HG03025 (cell line): ENCODE measurements at regions not wholly inside any gene's neighbourhood (a gene's known extent, or its start where the extent isn't known, plus 50 kb on each side); places are given as distances from the start of the nearest gene placed in this dataset.

Experiments
- ATAC-seq: cut with Tn5 transposase; IDR thresholded peaks from one replicate; pipeline ENCODE4 v1.9.1; 2021; ENCODE audit warnings: mild to moderate bottlenecking, moderate library complexity; ENCODE audit not compliant: unreplicated experiment, low FRiP score

DNA sequence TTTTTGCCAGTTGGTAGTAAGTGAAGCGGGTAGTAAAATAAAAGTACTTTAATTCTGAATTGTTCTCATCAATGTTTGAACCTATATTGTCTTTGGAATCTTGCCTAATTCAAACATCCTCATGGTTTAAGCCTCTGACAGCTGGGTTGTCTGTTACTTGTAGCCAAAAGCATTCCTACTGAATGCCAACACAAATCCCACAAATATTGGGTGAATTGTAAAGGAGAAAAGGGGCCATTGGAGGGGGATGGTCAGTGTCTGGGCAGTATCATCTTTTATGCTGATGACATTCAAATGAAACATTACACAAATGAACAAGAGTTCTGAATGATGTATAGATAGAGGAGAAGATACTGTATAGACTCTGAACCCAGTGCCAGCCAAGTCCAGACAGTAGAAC is 309.5 kb downstream of the OSTF1 start:
- no peak for ATAC-seq

DNA sequence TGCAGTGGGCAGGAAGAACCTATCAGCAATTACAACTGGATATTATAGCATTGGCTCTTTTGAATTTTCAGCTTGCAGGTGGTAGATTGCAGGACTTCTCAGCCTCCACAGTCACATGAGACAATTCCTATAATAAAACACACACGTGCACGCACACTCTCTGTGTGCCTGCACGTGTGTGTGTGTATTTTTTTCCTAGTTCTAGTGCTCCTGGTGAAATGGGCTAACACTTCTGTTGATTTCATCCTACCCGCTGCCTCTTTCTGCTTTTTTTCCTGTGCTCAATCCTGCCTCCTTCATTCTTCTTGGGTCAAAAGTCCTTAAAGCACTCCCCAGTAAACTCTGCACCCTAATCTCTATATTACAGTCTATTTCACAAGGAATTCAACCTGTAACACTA is 320.1 kb downstream of the OSTF1 start:
- no peak for ATAC-seq

DNA sequence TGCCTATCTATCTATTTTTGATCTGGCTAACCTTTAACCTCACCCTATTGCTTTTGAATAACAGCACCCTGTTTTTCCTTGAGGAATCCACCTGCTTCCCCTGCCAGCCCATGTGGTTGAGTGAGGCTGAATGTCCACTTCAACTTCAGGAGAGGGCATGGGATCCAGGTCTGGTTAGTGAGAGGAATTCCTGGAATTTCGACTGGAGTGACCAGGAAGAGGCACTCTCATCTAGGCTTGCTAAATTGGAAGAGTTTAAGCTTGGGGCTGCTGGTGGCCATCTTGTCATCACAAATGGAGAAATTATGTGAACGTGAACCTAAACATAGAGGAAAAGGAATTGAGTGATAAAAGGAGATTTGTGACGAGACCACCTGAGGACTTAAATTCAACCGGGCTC is 322.1 kb downstream of the OSTF1 start:
- ATAC-seq = no peak

GRCh38 chr9:75414371-75415160 is 326.3 kb downstream of the OSTF1 start:
- ATAC-seq = no peak

- ATAC-seq = no peak
Measured at GRCh38 chr9:75417471-75417870, 329.2 kb downstream of the OSTF1 start.

DNA sequence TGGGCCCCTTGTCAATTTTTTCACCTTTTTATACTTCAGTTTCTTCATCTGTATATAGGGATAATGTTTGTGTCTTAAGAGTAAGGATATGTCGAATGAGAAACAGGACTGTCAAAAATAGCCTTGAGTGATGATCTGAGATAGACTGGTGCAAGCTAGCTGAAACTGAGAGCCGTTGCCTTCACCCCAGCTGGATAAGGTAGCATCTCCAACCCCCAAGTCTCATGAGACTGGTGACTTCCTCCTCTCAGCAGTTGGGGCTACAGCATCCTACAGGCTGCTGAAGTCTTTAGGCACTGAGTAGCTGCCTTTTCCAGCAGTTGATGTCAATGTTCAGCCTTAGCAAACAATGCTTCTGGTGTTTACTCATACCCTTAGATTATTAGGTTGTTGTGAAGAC is 330.2 kb downstream of the OSTF1 start:
- ATAC-seq = peak; percentile 90

- ATAC-seq = no peak
Measured at GRCh38 chr9:75422944-75423522, 334.7 kb downstream of the OSTF1 start.

DNA sequence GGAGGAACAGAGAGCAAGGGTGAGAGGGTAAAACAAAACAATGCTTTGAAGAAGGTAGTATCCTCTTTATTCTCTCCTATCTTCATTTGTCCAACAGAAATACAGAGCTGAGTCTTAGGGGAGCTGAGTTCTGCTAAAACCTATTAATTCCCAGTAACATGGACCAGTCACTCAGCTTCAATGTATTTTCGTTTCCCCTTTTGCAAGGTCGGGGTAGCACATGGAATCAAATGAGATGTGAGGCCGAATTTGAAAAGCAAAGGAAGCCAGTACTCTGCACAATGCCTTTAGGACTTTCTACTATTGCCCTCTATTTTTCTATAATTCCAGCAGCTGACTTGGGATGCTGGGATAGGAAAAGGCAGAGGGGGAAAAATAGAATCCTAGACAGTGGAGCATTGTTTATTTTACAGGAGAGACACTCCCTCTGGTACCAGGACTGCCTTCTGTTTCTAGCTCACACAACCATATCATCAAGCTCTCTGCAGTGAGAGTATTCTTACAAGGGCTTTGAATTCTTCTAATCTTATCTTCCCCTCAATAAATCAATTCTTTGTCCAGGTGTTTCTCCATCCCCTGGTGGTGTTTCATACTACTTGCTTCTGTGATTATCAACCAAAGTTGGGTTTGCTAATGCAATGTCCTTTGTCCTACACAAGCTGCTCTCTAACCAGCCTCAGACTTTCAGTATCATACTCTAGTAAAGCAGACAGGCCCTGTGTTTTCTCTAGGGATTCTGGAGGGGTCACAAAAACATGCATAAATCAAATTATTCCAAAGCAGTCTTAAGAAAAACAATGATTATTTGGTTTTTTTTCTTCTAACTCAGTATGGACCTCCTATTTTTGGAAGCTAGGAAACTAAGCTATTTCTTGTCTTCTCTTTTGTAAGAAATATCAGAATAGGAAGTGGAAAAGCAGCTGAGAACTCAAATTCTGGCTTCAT is 341.5 kb downstream of the OSTF1 start:
- no peak for ATAC-seq

GRCh38 chr9:75431375-75431774 is 343.1 kb downstream of the OSTF1 start:
- no peak for ATAC-seq

DNA sequence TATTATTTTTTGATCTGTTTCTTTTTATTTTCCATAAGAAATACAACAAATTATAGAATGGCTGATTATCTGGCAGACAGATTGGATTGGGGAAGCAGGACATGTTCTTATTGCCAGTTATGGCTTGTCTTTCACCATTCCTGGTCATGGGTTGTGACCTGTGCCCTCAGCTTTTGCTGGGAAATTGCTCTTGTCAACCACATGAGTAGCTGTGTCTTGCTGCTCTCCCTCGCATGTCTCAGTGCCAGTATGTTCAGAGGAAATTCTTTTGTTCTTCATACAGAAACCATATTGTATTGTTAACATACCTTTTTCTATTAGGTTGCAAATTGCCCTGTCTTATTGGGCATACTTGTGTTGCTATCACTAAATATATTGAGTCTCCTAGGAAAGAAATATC is 344.1 kb downstream of the OSTF1 start:
- no peak for ATAC-seq

DNA sequence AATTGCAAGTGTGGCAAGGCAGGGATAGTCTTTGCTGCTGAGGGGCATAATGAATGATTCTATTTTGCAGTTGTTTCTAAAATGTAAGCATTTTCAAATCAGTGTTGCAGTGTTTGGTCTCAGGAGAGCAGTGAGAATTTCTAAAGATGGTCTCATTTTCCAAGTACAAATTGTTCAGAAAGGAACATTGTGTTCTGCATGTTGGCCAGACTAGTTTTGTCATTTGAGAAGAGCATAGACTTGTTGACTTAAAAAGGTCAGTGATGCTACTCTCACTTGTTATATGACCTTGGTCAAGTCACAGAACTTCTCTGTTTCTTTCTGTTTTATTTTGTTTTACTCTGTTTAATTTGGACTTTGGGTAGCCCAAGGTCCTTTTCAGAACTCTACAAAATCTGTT is 344.6 kb downstream of the OSTF1 start:
- no peak for ATAC-seq

- ATAC-seq = no peak
Measured at GRCh38 chr9:75438716-75439115, 350.4 kb downstream of the OSTF1 start.

DNA sequence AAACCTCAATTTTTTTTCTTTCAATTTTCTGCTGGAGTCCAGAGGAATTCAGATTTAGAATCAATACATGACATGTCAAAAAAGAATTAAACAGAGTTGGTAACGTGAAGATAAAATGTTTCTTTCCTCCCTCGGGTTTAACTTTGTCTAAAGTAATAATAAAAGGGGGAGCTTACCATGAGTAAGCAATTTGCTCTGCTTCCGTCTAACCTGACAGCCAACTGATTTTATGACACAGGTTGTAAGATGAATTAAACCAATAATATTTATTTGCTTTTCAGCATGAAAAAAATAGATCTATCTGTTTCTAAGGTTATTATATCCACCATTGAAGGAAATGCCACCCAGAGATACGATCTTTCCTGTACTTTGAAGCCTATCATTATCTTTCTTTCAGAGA is 352.6 kb downstream of the OSTF1 start:
- no peak for ATAC-seq

DNA sequence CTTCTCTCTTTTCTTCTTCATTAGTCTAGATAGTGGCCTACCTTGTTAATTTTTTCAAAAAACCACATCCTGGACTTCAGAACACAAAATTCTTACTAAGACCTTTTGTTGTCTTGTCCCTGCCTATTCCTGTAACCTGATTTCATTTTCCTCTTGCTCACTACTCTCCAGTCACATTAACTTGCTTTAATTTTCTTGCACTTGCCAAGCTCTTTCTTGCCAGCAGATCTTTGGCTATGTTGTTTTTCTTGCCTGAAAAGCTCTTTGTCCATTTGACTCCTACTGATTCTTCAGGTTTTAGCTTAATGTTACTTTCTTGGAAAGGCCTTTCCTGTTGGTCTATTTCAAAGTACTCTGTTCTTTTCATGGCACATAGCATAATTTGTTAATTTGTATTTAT is 356.8 kb downstream of the OSTF1 start:
- no peak for ATAC-seq

- no peak for ATAC-seq
Measured at GRCh38 chr9:75447281-75447680, 359.0 kb downstream of the OSTF1 start.

GRCh38 chr9:75448281-75448680 is 360.0 kb downstream of the OSTF1 start:
- no peak for ATAC-seq

DNA sequence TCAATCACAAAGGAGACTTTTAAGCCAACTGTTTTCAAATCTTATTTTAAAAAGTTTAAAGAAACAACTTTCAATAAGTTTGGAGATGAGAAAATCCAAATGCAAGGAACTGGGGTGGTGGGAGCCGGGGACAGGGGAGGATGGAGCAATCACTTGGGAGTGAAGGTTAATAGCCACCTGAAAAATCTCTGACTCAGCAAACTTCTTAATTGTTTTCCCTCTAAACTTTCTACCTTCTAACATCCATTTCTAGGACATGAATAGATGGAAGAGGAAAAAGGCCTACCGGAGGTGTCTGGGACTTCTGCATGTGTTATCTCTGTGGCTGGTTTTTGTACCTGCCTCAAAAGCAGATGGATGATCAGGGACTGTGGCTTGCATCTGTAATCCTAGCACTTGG is 360.6 kb downstream of the OSTF1 start:
- no peak for ATAC-seq

DNA sequence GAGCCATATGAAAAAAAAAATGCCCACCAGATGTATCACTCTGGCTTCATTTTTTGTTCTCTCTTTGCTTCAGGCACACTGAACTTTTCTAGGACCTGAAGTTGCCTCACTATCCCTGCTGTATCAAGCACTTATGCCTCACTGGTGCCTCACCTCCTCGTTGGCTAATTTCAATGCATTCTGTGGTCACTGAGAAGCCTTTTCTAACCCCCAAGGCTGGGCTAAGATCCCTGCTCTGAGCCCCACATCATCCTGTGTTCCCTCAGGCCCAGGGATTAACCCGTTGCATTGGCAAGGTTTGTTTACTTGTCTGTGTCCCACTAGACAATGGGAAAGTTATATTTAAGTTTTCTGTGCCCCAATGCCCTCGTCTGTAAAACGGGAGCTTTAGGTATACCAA is 362.7 kb downstream of the OSTF1 start:
- ATAC-seq = no peak

- no peak for ATAC-seq
Measured at GRCh38 chr9:75451505-75451904, 363.2 kb downstream of the OSTF1 start.

GRCh38 chr9:75452512-75452911 is 364.2 kb downstream of the OSTF1 start:
- no peak for ATAC-seq

- no peak for ATAC-seq
Measured at GRCh38 chr9:75454043-75454442, 365.7 kb downstream of the OSTF1 start.
